Heart left ventricle (tissue), 13 donors: ENCODE measurements at regions not wholly inside any gene's neighbourhood (a gene's known extent, or its start where the extent isn't known, plus 50 kb on each side); places are given as distances from the start of the nearest gene placed in this dataset.

Source experiments
- POLR2A ChIP-seq, 2 donors: fragments of 450-650 bp; IDR thresholded peaks; one replicate each; pipeline ENCODE4 v1.6.1; 2017; ENCODE audit warnings: antibody characterized with exemption in 2 of 2, mild to moderate bottlenecking in 2 of 2, moderate library complexity in 2 of 2
- TF ChIP-seq, protein P1 (sequence below), 12 donors: fragments of 200-600 bp; sonication (generic) in 4 of 12; IDR thresholded peaks; one replicate each; pipeline versions ENCODE4 v1.5.0 to v1.8.0; 2018 to 2022; ENCODE audit warnings: antibody characterized with exemption in 12 of 12, mild to moderate bottlenecking in 5 of 12
- donor health status: ischemic (EF 13 %, LVEDD 7.1; RV severe dilation, severe dysfunction).
- donor health status: DM: no; HTN: yes; CAD: no.
- donor health status: DM: no; HTN: no; CAD: no.
- donor health status: ischemic (EF 25% LVEDD 6.9; RV normal size, moderate dysfunction).
- donor health status: ischemic (EF 25% LVEDD 5.7; RV mildly dilated, moderate dysfunction).
- donor health status: ischemic (EF 35%, LVEDD 5.7; RV mildly dilated, moderate dysfunction).
- donor health status: nonischemic (EF 11% LVEDD 7.7; RV severe dilation, severe dysfunction).
- donor health status: DM: yes; HTN: yes; CAD: no.
- donor health status: PGD.
- donor health status: ischemic (EF 29% LVEDD 5.4; RV normal size, mild dysfunction).
- donor health status: nonischemic (EF 23%, LVEDD 6.1; RV moderate dilation, normal function).

DNA sequence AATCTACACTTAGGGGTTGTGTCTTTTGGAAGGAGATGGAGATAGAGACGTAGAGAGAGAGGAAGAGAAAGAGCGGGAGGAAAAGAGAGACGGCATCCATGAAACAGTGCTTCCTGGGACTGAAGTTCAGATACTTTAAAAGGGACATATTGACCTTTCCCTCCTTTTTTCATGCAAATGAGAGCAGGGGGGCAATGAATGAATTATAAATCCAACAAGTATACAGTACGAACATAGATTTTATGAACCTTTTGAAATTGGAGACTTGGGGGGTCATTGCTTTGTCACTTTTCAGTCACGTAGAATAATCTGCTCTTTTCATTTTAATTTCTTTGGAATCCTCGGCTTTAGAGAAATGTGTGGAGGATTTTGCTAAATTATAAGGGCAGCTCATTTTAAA is 364.2 kb downstream of the MAT2B start:
- TF ChIP-seq, protein P1, sequence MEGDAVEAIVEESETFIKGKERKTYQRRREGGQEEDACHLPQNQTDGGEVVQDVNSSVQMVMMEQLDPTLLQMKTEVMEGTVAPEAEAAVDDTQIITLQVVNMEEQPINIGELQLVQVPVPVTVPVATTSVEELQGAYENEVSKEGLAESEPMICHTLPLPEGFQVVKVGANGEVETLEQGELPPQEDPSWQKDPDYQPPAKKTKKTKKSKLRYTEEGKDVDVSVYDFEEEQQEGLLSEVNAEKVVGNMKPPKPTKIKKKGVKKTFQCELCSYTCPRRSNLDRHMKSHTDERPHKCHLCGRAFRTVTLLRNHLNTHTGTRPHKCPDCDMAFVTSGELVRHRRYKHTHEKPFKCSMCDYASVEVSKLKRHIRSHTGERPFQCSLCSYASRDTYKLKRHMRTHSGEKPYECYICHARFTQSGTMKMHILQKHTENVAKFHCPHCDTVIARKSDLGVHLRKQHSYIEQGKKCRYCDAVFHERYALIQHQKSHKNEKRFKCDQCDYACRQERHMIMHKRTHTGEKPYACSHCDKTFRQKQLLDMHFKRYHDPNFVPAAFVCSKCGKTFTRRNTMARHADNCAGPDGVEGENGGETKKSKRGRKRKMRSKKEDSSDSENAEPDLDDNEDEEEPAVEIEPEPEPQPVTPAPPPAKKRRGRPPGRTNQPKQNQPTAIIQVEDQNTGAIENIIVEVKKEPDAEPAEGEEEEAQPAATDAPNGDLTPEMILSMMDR (IDR thresholded peaks at IDR 0.05), result no peak
- no peak for TF ChIP-seq POLR2A (IDR thresholded peaks at IDR 0.05)
